EH (cell line): ENCODE measurements at regions not wholly inside any gene's neighbourhood (a gene's known extent, or its start where the extent isn't known, plus 50 kb on each side); places are given as distances from the start of the nearest gene placed in this dataset.
"Not testable (repeated sequence)": the region's sequence is repeated elsewhere in the genome, so short reads cannot be mapped to it uniquely, and the experiment has no call there.

Experiments
- DNase-seq: peaks from one replicate; pipeline ENCODE4 v3.0.0-alpha.2; 2015; ENCODE audit warnings: low read depth

GRCh38 chr6:104676679-104677078 is 183.0 kb downstream of the HACE1 start:
- not testable (repeated sequence) for DNase-seq

- DNase-seq = not testable (repeated sequence)
Measured at GRCh38 chr6:104675161-104675560, 184.6 kb downstream of the HACE1 start.

- DNase-seq = not testable (repeated sequence)
Measured at GRCh38 chr6:104673078-104673477, 186.6 kb downstream of the HACE1 start.

- not testable (repeated sequence) for DNase-seq
Measured at GRCh38 chr6:104671591-104671891, 188.2 kb downstream of the HACE1 start.

- not testable (repeated sequence) for DNase-seq
Measured at GRCh38 chr6:104670834-104671590, 188.7 kb downstream of the HACE1 start.

GRCh38 chr6:104669483-104669882 is 190.2 kb downstream of the HACE1 start:
- no peak for DNase-seq

GRCh38 chr6:104656235-104656634 is 203.5 kb downstream of the HACE1 start:
- DNase-seq = no peak

- peak; percentile 22 for DNase-seq
Measured at GRCh38 chr6:104653781-104654180, 205.9 kb downstream of the HACE1 start.

- DNase-seq = no peak
Measured at GRCh38 chr6:104648347-104648746, 211.4 kb downstream of the HACE1 start.

GRCh38 chr6:104644848-104645247 is 214.9 kb downstream of the HACE1 start:
- DNase-seq = no peak

- DNase-seq = peak; percentile 86
Measured at GRCh38 chr6:104642871-104643270, 216.8 kb downstream of the HACE1 start.

GRCh38 chr6:104640761-104641160 is 219.0 kb downstream of the HACE1 start:
- DNase-seq = no peak

- DNase-seq = no peak
Measured at GRCh38 chr6:104640150-104640700, 219.5 kb downstream of the HACE1 start.

GRCh38 chr6:104639668-104640067 is 220.1 kb downstream of the HACE1 start:
- DNase-seq = peak; percentile 73

GRCh38 chr6:104638841-104639290 is 220.9 kb downstream of the HACE1 start:
- DNase-seq = peak; percentile 59

- DNase-seq = peak; percentile 84
Measured at GRCh38 chr6:104633125-104633524, 226.6 kb downstream of the HACE1 start.

GRCh38 chr6:104632588-104632987 is 227.1 kb downstream of the HACE1 start:
- DNase-seq = no peak

- no peak for DNase-seq
Measured at GRCh38 chr6:104630955-104631354, 228.8 kb downstream of the HACE1 start.

GRCh38 chr6:104630522-104630921 is 229.2 kb downstream of the HACE1 start:
- no peak for DNase-seq

GRCh38 chr6:104629826-104630225 is 229.9 kb downstream of the HACE1 start:
- peak; percentile 6 for DNase-seq

- peak; percentile 94 for DNase-seq
Measured at GRCh38 chr6:104625536-104625935, 234.2 kb downstream of the HACE1 start.

- DNase-seq = peak; percentile 61
Measured at GRCh38 chr6:104623052-104623690, 236.5 kb downstream of the HACE1 start.

- DNase-seq = no peak
Measured at GRCh38 chr6:104621396-104621795, 238.3 kb downstream of the HACE1 start.
